NCI-H146 (cell line): ENCODE measurements at regions not wholly inside any gene's neighbourhood (a gene's known extent, or its start where the extent isn't known, plus 50 kb on each side); places are given as distances from the start of the nearest gene placed in this dataset.

Experiments
- DNase-seq: peaks from one replicate; lab custom pipeline; 2025; lab: John Stamatoyannopoulos, UW

DNA sequence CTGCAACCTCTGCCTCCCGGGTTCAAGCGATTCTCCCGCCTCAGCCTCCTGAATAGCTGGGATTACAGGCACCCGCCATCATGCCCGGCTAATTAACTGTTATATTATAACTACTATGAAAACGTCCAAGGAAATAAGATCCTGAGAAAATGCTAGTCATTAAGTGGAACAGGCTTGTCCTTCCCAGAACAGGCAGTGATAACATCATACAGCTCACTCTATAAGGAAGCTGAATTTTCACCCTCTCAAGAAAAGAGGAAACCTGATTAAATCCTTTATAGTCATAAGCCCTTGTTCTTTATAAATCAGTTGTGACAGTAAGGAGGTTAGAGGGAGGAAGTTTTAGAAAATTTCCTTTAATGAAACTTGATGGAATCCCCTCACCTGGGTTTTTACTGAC is 163.9 kb upstream of the CLINT1 start:
- DNase-seq, result no peak

DNA sequence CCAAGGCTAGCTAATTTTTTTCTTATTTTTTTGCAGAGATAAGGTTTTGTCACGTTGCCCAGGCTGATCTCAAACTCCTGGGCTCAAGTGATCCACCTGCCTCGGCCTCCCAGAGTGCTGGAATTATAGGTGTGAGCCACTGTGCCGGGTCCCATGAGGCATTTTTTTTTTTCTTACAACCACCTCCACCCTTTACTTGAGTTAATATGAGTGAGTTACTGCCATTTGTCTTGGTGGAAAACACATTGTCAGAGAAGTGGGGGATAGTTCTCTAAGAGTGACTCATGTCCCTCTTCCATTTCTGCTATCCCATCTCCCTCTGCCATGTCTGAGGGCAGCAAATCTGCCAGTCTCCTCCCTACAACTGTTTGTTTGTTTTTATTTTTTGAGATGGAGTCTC is 163.4 kb upstream of the CLINT1 start:
- no peak for DNase-seq

DNA sequence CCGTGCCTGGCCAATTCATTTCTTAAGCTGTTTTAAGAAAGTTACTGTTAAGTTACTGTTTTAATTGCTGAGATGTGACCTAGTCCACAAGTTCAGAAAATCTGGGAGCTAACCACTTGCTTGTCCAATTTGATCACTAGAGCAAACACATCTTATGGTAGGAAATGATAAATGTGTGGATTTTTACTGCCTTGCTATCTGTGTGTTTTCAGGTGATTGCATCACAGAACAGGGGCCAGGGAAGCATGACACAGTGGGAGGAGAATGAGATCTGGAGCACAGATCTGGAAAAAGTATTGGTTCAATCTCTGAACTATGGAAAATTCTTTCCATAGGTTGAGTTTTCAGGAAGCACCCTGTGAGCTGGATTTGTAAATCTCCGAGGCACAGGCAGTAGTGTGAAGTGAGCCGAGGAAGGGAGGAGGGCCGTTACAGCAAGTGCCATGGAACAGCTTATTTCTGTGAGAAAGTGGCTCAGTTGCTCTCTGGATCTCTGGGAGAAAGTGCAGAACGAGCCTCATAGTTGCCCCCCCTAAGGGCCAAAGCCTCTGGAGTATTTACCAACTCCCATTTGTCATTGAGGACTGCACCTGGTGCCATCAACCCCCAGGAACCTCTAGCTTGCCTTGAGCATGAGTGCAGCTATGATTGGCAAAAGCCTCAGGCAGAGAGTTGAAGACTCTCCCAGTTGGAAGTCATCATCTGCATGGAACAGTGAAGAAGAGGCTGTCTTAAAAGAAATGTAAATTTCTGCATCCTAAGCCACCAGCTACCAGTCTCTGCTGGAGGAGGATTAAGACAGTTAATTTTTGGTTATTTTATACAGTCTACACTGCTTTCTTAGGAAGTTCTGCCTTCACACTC is 161.8 kb upstream of the CLINT1 start:
- peak; percentile 8 for DNase-seq

DNA sequence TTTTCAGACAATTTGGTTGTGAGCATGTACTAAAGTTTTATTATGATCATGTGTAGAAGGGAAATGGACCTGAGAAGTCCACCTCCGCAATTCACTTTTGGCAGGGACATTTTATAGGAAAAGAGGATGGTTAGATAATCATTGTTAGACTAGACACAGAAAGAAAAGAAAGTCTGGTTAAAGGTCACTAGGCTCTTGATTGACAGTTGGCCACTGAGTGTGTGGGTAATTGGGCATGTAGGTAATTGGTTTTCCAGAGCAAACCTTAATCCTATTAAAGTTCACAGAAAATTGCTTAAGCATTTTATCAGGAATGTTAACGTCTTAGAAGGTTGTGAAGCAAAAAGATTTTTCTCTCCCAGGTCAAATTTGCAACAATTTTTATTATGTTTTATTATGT is 158.5 kb upstream of the CLINT1 start:
- no peak for DNase-seq

DNA sequence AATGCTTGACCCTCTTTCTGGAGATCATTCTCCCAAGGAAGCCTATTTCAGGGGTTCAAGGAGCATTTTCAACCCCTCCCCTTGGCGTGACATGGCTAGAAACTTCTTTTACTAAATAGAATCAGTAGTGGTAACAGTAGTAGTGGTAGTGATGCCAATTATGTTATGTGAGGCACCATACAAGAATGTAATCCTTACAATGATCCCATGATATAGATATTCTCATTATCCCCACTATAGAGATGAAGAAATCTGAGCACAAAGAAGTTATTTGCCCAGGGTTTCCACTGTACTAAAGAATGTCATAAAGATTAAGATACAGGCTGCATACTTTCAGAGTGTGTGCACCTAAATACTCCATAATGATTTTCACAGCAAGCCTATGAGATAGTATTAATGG is 155.4 kb upstream of the CLINT1 start:
- DNase-seq, result no peak

DNA sequence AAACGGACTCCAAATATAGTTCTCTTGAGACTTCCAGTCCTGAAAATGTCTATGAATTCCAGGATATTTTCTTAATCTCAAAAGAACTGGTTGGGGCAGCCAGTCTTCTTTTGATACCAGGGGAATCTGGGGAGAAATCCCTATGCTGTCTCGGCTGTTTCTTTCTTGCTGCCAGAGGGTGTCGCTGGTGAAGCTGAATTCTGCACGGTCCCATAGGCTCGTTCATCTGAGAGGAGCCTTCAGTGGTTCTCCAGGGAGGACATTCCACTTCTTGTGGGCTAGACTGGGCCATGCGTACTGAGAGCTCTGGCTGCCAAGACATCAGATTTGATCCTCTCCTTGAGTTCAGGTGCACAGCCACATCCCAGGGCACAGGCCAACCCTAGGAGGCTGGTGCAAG is 155.0 kb upstream of the CLINT1 start:
- DNase-seq, result peak; percentile 31

DNA sequence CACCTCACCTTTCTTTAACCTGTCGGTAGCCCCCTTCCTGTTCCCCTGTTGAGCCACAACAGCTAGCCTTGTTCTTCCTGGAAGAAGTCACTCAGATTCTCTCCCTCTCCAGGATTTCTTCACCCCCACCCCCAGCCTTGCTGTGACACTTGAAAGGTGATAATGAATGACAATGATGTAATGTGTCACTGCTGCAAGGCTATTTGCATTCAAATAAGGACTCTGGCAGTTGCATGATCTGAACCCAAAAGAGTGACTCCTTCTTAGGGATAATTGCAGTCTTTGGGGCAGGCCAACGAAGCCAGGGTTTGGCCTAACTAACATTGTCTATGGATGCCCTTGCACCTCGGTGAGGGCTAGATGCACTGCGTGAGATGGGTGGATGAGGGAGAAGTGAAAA is 154.4 kb upstream of the CLINT1 start:
- no peak for DNase-seq

DNA sequence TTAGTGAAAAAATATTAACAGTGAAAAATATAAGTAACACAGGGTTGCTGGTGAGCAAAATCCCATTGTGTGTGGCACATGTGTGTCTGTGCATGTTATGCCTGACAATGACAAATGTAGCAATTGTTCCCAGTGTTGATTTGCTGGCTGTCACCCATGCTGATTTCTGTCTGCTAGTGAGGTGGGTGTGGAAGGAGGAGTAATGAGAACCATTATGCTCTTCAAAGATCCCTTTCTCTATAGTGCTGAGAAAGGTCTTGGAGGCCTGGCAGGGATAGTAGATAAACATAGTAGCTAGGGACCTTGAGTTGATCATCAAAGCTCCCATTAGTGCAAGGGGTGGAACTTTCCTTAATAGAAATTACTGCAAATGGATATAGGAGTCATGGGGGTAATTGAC is 152.5 kb upstream of the CLINT1 start:
- no peak for DNase-seq

DNA sequence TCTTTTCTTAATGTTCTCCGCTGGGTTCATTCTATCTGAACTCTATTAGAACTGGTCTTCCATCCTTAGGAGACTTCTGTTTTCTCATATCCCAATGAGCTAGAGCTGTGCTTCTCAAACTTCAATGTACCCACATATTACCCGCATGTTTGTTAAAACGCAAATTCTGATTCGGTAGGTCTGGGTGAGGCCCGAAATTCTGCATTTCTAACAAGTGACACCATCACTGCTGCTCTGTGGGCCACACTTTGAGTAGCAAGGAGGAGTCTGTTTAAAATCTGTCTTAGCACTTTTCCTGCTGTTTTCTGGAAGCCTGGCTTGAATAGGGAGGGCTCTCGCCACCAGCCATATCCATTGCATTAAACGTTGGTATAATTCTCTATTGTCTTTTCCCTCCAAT is 151.9 kb upstream of the CLINT1 start:
- no peak for DNase-seq

DNA sequence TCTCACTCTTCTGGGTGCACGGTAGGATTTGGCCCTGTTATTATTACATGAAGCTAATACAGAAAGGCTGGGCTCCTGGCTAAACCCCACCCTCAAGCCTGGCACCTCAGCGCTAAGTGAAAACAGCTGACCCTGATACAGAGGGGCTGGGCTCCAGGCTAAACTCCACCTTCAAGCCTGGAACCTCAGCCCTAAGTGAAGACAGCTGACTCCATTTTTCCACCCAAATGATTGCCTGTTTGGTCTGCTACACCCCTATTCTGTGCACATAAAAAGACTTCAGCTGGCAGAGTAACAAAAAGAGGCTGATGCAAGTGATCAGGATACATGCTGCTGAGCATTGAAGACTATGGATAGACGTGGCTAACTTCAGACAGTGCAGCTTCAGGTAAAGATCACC is 148.4 kb upstream of the CLINT1 start:
- DNase-seq, result peak; percentile 0

DNA sequence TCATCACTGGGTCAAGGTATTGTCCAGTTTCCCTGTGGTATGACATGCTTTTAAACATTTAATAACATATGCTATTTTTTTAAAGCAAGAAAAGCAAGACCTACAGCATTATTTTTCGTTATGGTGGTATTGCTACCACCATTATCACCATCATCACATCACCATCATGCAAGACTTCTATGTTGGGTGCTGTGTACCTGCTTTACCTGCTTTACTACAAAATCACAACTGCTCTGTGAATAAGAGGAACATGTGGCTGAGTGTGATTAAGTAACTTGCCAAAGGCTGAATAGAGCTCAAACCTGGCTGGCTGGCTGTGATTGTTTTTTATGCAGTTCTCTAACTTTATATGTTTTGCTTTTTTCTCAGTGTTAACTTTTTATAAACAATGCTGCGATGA is 140.8 kb upstream of the CLINT1 start:
- DNase-seq, result no peak

DNA sequence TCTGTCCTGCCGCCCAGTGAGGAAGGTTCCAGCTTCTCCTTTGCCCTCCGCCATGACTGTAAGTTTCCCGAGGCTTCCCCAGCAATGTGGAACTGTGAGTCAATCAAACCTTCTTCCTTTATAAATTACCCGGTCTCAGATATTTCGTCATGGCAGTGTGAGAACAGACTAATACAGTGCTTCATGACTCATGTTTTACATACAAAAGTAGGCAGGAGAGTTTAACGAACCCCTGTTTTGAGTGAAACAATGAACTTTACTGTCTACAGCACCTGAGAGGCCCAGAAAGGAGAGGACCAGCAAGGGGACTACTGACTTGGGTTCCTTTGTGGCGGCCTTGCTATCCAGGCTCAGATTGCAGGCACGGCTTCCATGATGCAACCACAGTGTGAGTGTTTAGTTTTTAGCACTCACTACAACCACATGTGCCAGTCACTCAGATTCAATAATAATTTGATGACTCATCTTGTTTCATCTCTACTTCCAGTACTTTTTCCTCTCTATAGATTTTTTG is 139.1 kb upstream of the CLINT1 start:
- no peak for DNase-seq

DNA sequence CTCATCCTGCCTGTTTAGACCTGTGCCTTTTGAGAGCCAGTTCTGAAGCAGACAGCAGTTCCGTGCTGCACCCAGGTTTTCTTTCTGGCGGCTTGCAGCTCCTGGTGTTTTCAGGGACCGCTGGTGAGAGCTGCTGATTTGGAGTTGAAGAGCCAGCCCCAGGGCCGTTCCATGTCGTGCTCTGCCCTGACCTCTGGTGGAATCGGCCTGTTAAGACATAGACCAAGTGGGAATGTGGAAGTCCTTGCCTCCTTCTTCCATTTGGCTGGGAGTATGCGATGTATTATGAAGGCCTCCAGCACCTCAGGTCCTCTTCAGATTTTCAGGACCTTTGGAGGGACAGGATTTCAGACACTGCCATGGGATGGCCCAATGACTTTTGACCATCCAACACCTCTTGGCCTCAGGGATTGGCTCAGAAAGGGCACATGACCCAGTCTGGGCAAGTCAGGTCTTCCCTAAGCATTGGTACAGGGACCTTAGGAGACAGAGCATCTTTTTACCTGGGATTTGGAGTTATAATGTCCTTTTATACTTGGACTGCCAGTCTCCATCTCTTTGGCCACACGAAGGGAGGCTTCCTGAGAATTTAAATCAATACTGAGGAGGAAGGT is 136.1 kb upstream of the CLINT1 start:
- peak; percentile 71 for DNase-seq

DNA sequence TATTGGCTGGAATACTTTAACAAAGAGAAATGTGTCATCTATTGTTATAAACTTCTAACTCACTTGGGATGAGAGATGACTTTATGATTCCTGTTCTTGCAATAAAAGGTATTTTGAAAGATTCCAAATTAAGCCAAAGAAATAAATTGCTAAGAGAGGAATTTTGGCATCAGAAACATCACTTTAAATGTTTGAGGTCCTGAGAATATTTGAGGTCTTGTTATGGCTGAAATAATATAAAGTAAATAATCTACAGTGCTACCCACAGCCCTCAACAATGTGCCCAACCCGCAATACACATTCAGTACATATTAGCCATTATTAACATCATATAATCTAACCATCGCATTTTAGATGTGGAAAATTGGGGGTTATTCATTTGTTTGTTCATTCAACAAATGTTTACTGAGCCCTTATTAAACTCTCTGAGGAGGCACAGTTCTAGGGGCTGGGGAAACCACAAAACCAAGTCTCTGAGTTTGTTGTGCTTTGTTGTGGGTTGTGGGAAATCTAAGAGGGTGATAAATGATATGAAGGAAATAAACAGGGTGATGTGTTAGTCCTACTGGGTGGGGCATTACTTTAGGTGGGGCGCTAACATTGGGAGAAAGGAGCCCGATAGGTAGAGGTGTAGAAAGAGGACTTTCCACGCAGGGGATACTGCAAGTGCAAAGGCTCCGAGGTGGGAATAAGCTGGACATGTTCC is 135.2 kb upstream of the CLINT1 start:
- DNase-seq, result peak; percentile 10

DNA sequence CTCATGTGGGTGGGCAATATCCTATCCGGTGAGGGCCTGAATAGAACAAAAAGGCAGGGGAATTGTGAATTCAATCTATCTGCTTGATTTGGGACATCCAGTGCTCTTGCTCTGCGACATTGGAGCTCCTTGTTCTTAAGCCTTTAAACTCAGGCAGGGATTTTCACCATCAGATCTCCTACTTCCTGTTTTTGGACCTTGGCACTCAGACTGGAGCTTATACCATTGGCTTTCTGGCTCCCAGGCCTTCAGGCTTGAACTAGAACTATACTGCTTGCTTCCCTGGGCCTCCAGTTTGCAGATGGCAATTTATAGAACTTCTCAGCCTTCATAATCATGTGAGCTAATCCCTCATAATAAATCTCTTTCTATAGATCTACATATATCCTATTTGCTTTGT is 134.3 kb upstream of the CLINT1 start:
- no peak for DNase-seq

DNA sequence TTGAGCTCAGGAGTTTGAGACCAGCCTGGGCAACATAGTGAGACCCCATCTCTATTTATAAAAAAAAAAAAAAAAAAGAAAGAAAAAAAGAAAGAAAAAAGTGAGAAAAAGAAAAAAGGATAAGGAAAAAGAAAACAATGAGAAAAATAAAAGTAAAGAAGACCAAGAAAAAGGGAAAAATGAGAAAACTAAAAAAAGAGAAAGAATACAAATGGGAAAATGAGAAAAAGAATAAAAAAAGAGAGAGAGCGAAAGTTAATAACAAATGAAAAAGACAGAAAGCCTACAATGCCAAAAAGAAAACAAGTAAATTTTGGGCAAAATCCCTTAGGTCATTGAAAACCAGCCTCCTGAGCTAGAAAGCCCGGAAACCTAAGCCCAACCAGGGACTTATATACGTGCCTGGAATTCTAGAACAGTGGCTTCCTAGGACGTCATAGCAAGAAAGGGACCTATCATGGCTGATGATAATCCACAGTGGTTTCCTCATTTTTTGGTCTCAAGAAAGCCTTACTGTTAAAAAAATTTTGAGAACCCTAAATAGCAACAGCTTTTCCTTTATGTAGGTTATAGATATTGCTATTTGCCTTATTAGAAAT is 131.7 kb upstream of the CLINT1 start:
- no peak for DNase-seq

DNA sequence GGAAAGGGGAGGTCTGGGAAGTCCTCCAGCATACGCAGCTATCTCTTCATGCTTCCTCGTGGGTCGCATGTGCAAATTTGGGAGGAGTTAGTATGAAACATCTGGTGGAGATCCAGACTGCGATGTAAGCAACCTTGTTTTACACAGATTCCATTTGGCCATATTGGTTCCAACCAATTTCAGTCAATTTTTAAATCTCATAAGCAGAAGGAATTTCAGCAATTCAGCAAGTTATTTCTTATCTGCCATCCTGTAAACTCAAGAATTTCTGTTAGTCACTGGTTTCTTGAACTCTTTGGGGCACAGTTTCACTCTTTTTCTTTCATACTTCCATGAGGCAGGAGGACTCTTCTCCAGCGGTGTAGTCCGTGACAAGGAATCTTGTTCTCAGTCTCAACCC is 130.4 kb upstream of the CLINT1 start:
- no peak for DNase-seq

DNA sequence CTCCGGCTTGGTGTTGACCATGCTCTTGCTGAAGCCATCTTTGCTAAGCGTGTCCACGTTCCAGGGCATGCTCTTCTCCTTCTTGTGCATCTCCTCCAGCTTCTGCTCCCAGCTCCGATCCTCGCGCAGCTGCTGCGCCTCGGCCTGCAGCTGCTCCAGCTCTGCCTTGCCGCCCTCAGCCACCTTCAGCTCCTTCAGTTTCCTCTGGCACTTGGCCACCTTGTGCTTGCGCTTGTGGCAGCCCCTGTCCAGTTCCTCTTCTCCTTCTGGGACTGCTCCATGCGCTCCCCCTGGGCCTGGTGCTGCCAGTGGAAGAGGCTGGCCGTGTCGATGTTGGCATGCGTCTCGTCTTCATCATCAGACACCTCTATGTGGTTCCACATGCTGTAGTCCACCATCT is 128.3 kb upstream of the CLINT1 start:
- DNase-seq, result no peak

DNA sequence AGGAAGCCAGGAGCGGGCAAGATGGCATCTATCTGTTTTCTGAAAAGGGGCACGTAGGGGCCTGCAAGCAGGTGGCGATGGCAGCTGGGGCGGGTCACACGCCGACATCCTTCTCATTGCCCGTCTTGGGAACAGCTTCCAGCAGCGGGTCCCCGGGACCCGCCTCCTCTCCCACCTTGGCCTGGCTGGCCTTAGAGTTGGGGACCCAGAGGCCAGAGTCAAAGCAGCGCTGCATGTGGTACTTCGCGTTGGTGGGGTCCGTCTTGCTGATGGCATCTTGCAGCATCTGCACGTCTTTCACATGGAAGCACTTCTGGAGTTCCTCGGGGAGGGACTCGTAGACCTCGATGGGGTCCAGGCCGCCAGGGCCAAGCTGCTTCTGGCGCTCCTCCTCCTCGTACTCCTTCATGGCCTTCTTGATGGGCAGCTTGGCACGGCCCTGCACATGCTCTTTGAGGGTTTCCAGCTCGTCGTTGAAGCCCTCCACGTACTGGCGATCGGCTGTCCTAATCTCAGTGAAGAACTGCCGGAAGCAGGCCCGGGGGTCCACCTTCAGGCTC is 127.6 kb upstream of the CLINT1 start:
- DNase-seq, result no peak

DNA sequence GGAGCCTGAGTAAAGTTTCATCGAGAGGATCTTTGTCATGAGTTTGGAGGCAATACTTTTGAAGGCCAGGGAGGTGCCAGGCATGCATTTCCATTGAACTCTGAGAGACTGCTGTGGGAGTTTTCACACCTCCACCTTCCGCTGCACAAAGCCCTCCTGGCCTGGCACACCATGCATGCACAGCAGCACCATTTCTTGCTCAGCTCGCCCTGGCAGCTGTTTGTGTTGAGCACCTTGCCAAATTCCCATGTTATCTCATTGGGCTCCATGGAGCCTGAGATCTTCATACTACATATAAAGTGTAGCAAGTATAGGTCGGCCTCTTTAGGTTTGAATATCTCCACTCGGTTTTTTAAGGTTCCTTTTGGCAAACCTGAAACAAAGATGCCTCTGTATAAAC is 125.7 kb upstream of the CLINT1 start:
- DNase-seq, result no peak

DNA sequence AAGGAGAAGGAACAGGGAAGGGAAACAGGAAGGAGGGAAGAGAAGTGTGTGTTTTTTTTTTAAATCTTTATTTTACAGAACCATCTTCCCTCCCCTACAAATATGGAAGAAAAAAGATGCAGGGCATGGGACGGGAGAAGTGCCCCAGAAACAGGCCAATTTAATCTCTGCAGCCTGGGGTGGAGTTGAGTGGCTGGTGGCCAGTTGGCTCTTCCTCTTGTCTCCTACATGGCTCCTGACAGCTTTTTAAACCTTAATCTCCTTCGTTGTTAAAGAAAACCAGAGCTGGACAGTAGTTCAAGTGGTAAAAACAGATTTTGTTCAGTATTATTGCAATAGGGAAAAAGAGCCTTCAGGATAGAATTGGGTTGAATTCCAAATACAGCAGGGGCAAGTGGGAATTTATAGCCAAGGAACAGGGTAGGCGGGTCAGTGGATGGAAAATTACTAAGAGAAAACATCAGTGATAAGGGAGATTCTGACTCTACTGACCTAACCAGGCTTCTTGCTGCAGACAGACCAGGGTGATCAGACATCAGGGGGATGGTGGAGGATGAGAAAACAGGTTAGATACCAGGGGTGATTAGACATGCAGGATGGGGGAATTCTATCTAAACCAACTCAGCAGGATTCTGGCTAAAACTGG is 125.1 kb upstream of the CLINT1 start:
- DNase-seq, result no peak

DNA sequence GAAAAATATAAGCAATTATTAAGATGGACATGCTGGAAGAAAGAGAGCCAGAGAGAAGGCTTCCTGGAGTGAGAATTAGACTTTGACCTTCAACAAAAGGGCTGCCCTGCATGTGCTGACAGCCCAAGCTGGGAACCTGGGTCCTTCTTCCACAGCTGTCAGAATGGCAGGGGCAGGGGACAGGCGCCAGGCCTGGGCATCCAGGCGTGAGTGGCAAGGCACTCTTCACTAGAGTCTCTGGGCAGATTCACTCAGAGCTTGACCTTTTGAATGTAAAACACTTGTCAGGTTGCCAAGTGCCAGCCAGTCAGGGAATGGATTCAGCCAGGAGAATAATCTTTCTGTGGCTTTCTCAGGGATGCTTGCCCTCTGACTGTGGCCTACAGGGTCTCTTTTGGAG is 119.1 kb upstream of the CLINT1 start:
- peak; percentile 2 for DNase-seq
